Stimulated activated CD8-positive, alpha-beta memory T cell treated with anti-CD3 and anti-CD28 coated beads, Interleukin-7, amount 100 ng/mL, for 48 hours (primary cell): ENCODE measurements at regions not wholly inside any gene's neighbourhood (a gene's known extent, or its start where the extent isn't known, plus 50 kb on each side); places are given as distances from the start of the nearest gene placed in this dataset.

Experiments used
- DNase-seq, 2 donors: peaks; one replicate each; pipeline ENCODE4 v3.0.0-alpha.2; 2020; ENCODE audit warnings: low read depth in 1 of 2; ENCODE audit errors: extremely low read depth in 1 of 2

- no peak for DNase-seq
Observed at GRCh38 chr10:35924759-35925158, 282.7 kb upstream of the FZD8 start.

GRCh38 chr10:35922876-35923600 is 280.9 kb upstream of the FZD8 start:
- DNase-seq: no peak

GRCh38 chr10:35921866-35922350 is 279.8 kb upstream of the FZD8 start:
- DNase-seq: no peak

GRCh38 chr10:35916791-35917190 is 274.7 kb upstream of the FZD8 start:
- no peak for DNase-seq

GRCh38 chr10:35913628-35914027 is 271.5 kb upstream of the FZD8 start:
- no peak for DNase-seq

- no peak for DNase-seq
Observed at GRCh38 chr10:35912615-35913569, 270.8 kb upstream of the FZD8 start.

GRCh38 chr10:35911954-35912353 is 269.9 kb upstream of the FZD8 start:
- no peak for DNase-seq

GRCh38 chr10:35911233-35911632 is 269.1 kb upstream of the FZD8 start:
- DNase-seq: no peak

GRCh38 chr10:35910234-35910633 is 268.1 kb upstream of the FZD8 start:
- no peak for DNase-seq

- DNase-seq: no peak
Observed at GRCh38 chr10:35909121-35909720, 267.1 kb upstream of the FZD8 start.

GRCh38 chr10:35908451-35908850 is 266.4 kb upstream of the FZD8 start:
- DNase-seq: no peak

GRCh38 chr10:35907548-35907947 is 265.5 kb upstream of the FZD8 start:
- no peak for DNase-seq

GRCh38 chr10:35906155-35906554 is 264.1 kb upstream of the FZD8 start:
- no peak for DNase-seq

GRCh38 chr10:35903021-35903420 is 260.9 kb upstream of the FZD8 start:
- no peak for DNase-seq

GRCh38 chr10:35898716-35899440 is 256.8 kb upstream of the FZD8 start:
- no peak for DNase-seq

- no peak for DNase-seq
Observed at GRCh38 chr10:35896001-35896400, 253.9 kb upstream of the FZD8 start.

- DNase-seq: no peak
Observed at GRCh38 chr10:35895331-35895730, 253.2 kb upstream of the FZD8 start.

GRCh38 chr10:35892526-35892925 is 250.4 kb upstream of the FZD8 start:
- no peak for DNase-seq

- no peak for DNase-seq
Observed at GRCh38 chr10:35890676-35891495, 248.8 kb upstream of the FZD8 start.
